ENCODE measurements at regions not wholly inside any gene's neighbourhood (a gene's known extent, or its start where the extent isn't known, plus 50 kb on each side); places are given as distances from the start of the nearest gene placed in this dataset.

DNA sequence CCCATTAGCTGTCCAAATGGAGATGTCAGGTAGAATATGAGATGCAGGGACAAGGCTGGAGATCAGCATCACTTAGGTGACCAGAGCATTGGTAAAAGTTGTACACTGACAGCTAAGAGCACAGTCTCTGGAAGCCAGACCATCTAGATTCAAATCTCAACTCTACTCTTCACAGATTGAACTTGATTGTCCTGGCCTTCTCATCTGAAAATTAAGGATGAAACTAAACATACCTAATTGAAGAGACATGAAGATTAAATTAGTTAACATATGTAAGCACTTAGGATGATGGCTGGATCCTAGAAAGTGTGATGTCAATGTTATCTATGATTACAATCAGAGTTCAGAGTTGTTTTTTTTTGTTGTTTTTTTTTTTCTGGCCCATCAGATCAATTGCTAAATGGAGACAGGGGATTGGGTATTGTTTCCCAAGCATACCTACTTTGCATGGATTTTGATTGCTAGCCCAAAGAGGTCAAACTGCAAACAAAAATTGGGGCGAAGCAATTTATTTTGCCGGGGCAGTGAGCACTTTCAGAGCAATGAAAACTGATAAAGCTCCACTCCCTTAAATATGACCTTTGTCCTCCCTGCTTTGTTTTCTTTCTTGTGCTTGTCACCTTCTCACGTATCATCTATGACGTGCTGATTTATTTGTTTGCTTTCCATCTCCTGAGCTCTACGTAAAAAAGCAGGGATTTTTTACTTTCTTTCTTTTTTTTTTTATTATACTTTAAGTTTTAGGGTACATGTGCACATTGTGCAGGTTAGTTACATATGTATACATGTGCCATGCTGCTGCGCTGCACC is 217.6 kb upstream of the CPHXL start:
- ATAC-seq = no peak
- TF ChIP-seq, protein P1, sequence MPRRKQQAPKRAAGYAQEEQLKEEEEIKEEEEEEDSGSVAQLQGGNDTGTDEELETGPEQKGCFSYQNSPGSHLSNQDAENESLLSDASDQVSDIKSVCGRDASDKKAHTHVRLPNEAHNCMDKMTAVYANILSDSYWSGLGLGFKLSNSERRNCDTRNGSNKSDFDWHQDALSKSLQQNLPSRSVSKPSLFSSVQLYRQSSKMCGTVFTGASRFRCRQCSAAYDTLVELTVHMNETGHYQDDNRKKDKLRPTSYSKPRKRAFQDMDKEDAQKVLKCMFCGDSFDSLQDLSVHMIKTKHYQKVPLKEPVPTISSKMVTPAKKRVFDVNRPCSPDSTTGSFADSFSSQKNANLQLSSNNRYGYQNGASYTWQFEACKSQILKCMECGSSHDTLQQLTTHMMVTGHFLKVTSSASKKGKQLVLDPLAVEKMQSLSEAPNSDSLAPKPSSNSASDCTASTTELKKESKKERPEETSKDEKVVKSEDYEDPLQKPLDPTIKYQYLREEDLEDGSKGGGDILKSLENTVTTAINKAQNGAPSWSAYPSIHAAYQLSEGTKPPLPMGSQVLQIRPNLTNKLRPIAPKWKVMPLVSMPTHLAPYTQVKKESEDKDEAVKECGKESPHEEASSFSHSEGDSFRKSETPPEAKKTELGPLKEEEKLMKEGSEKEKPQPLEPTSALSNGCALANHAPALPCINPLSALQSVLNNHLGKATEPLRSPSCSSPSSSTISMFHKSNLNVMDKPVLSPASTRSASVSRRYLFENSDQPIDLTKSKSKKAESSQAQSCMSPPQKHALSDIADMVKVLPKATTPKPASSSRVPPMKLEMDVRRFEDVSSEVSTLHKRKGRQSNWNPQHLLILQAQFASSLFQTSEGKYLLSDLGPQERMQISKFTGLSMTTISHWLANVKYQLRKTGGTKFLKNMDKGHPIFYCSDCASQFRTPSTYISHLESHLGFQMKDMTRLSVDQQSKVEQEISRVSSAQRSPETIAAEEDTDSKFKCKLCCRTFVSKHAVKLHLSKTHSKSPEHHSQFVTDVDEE (CRISPR knock-in tag; IDR thresholded peaks at IDR 0.05) = peak; percentile 60; the same call in 1 of the 2 replicates
- TF ChIP-seq TCF4 (CRISPR knock-in tag; IDR thresholded peaks at IDR 0.05; ENCODE audit: borderline replicate concordance) = peak; percentile 89; the same call in 1 of the 2 replicates
- TF ChIP-seq ZNF8 (CRISPR knock-in tag; IDR thresholded peaks at IDR 0.05) = no peak

DNA sequence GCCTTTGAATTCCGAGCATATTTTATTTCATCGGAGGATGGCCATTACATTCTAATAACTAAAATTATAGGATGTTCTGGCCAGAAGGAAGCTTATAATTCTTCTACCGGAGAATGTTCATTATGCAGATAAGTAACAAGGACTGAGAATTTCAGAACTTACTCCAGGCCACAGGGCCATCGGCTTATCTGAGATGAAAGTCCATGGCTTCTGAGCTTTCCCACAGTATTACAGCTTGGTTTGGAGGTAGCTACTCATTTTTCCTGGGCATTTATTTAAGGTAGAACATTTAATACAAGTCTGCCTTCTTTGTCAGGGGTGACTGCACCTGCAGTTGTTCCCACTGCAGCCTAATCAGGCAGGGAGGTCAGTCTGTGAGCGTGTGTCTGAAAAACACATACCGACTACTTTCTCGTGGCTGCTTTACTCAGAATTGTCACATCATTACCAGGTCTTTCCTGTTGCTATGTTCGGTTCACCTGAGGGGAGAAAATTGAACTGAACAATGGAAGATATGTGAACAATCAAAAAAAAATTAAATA is 219.7 kb upstream of the CPHXL start:
- TF ChIP-seq ZFP3 (CRISPR knock-in tag; IDR thresholded peaks at IDR 0.05) (no peak), ZC3H10 (CRISPR knock-in tag; IDR thresholded peaks at IDR 0.05) (no peak), BACH2 (CRISPR knock-in tag; IDR thresholded peaks at IDR 0.05; ENCODE audit: borderline replicate concordance) (no peak), ZNF70 (CRISPR knock-in tag; IDR thresholded peaks at IDR 0.05) (no peak), ZNF565 (CRISPR knock-in tag; conservative IDR thresholded peaks at IDR 0.05; ENCODE audit: low read depth) (no peak), PPARA (CRISPR knock-in tag; IDR thresholded peaks at IDR 0.05; ENCODE audit: borderline replicate concordance) (no peak), CSRNP3 (CRISPR knock-in tag; IDR thresholded peaks at IDR 0.05) (no peak), OSR1 (CRISPR knock-in tag; IDR thresholded peaks at IDR 0.05) (no peak), ESRRG (CRISPR knock-in tag; IDR thresholded peaks at IDR 0.05) (no peak)
- TF ChIP-seq, protein P2, sequence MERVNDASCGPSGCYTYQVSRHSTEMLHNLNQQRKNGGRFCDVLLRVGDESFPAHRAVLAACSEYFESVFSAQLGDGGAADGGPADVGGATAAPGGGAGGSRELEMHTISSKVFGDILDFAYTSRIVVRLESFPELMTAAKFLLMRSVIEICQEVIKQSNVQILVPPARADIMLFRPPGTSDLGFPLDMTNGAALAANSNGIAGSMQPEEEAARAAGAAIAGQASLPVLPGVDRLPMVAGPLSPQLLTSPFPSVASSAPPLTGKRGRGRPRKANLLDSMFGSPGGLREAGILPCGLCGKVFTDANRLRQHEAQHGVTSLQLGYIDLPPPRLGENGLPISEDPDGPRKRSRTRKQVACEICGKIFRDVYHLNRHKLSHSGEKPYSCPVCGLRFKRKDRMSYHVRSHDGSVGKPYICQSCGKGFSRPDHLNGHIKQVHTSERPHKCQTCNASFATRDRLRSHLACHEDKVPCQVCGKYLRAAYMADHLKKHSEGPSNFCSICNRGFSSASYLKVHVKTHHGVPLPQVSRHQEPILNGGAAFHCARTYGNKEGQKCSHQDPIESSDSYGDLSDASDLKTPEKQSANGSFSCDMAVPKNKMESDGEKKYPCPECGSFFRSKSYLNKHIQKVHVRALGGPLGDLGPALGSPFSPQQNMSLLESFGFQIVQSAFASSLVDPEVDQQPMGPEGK (CRISPR knock-in tag; IDR thresholded peaks at IDR 0.05; ENCODE audit: borderline replicate concordance) = no peak
- TF ChIP-seq, protein P3, sequence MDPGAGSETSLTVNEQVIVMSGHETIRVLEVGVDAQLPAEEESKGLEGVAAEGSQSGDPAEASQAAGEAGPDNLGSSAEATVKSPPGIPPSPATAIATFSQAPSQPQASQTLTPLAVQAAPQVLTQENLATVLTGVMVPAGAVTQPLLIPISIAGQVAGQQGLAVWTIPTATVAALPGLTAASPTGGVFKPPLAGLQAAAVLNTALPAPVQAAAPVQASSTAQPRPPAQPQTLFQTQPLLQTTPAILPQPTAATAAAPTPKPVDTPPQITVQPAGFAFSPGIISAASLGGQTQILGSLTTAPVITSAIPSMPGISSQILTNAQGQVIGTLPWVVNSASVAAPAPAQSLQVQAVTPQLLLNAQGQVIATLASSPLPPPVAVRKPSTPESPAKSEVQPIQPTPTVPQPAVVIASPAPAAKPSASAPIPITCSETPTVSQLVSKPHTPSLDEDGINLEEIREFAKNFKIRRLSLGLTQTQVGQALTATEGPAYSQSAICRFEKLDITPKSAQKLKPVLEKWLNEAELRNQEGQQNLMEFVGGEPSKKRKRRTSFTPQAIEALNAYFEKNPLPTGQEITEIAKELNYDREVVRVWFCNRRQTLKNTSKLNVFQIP (CRISPR knock-in tag; IDR thresholded peaks at IDR 0.05; ENCODE audit: borderline replicate concordance, low read depth) = no peak
- TF ChIP-seq, protein P1 (CRISPR knock-in tag; IDR thresholded peaks at IDR 0.05) = no peak
- no peak for ATAC-seq

DNA sequence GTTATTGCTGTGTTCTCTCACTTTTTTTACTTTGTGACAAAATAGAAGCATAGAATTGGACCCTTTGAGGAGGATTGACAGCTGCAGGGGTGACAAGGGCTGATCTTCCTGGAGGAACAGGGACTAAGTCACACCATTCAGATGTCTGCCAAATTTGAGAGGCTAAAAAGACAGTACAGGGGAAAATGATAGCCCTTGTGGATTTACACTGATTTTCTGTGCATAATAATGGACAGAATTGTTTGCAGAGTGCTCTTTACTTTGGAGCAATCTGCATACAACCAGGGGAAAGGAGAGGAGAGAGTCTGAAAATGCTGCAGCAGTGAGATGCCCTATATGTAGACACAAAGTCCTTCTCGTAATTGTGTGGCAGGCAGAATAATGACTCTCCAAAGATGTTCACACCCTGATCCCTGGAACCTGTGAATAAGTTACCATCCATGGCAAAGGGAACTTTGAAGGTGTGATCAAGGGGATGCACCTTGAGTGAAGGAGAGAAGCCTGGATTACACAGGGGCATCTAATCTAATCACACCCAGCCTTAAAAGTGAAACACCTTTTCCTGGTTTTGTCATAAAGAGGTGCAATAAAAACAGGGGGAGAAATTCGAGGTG is 221.4 kb upstream of the CPHXL start:
- ATAC-seq = no peak
- TF ChIP-seq OSR1 (CRISPR knock-in tag; IDR thresholded peaks at IDR 0.05) (no peak), GLIS3 (CRISPR knock-in tag; IDR thresholded peaks at IDR 0.05) (no peak), ZFP30 (CRISPR knock-in tag; IDR thresholded peaks at IDR 0.05) (no peak)
